Colonic mucosa (tissue), 4 donors: ENCODE measurements at regions not wholly inside any gene's neighbourhood (a gene's known extent, or its start where the extent isn't known, plus 50 kb on each side); places are given as distances from the start of the nearest gene placed in this dataset.

Experiments
- DNase-seq: peaks from one replicate; pipeline ENCODE4 v3.0.0-alpha.2; 2020
- H3K27ac ChIP-seq: fragments of 200-600 bp; one replicate; pipeline ENCODE4 v1.8.0; 2021
- H3K27me3 ChIP-seq: fragments of 200-600 bp; one replicate; pipeline ENCODE4 v1.8.0; 2021
- H3K36me3 ChIP-seq: fragments of 200-600 bp; one replicate; pipeline ENCODE4 v1.8.0; 2021
- H3K4me1 ChIP-seq: fragments of 200-600 bp; one replicate; pipeline ENCODE4 v1.8.0; 2021; ENCODE audit warnings: mild to moderate bottlenecking
- H3K4me3 ChIP-seq: fragments of 200-600 bp; one replicate; pipeline ENCODE4 v1.8.0; 2021
- H3K9ac ChIP-seq, 2 donors: one replicate each; pipeline ENCODE4 v1.7.0; 2013; ENCODE audit warnings: control low read depth in 2 of 2, low read depth in 2 of 2, low read length in 2 of 2
- H3K9me3 ChIP-seq: fragments of 200-600 bp; one replicate; pipeline ENCODE4 v1.8.0; 2021
- CTCF ChIP-seq: fragments of 200-600 bp; IDR thresholded peaks from one replicate; pipeline ENCODE4 v1.8.0; 2022; ENCODE audit warnings: antibody characterized with exemption, mild to moderate bottlenecking
- intact Hi-C: fragments of 100-400 bp; cut with DNase I; formaldehyde crosslinking; loops from one replicate; pipeline ENCODE4 v1.14.1; 2022
- donor health status: healthy.
- donor health status: DM: no; HTN: no; CAD: no.
- donor health status: DM: no; HTN: no; CAD: no.

GRCh38 chr11:128336203-128336602 is 251.2 kb downstream of the ETS1 start:
- Histone ChIP-seq H3K36me3 (no peaks in the 10 kb centered on the region), H3K4me1 (no peaks in the 10 kb centered on the region), H3K27ac (no peak overlapping the region), H3K27me3 (no peaks in the 10 kb centered on the region), H3K9me3 (no peaks in the 10 kb centered on the region), H3K9ac (no peak overlapping the region), H3K4me3 (no peak overlapping the region)
- no peak for DNase-seq
- intact Hi-C loops: no loop called here
- no peak for TF ChIP-seq CTCF

GRCh38 chr11:128335729-128336128 is 251.6 kb downstream of the ETS1 start:
- H3K4me3 ChIP-seq: no peak overlapping the region
- no peaks in the 10 kb centered on the region for H3K4me1 ChIP-seq
- DNase-seq: no peak
- H3K36me3 ChIP-seq: no peaks in the 10 kb centered on the region
- H3K27ac ChIP-seq: no peak overlapping the region
- intact Hi-C loops: no loop called here
- no peaks in the 10 kb centered on the region for H3K9me3 ChIP-seq
- no peak for TF ChIP-seq CTCF
- H3K9ac ChIP-seq: no peak overlapping the region
- H3K27me3 ChIP-seq: no peaks in the 10 kb centered on the region

- Histone ChIP-seq H3K9ac (no peak overlapping the region), H3K27ac (peak overlapping the region; percentile 43)
- no peak for DNase-seq
Measured at GRCh38 chr11:128334311-128335044, 252.9 kb downstream of the ETS1 start.

GRCh38 chr11:128331317-128331716 is 256.0 kb downstream of the ETS1 start:
- no peaks in the 10 kb centered on the region for H3K9me3 ChIP-seq
- H3K9ac ChIP-seq: no peak overlapping the region
- no peaks in the 10 kb centered on the region for H3K4me1 ChIP-seq
- intact Hi-C loops: no loop called here
- TF ChIP-seq CTCF: no peak
- H3K36me3 ChIP-seq: no peaks in the 10 kb centered on the region
- no peak overlapping the region for H3K27ac ChIP-seq
- H3K4me3 ChIP-seq: no peak overlapping the region
- no peaks in the 10 kb centered on the region for H3K27me3 ChIP-seq
- DNase-seq: no peak

More at GRCh38 chr11:128334311-128335044, 252.9 kb downstream of the ETS1 start:
- no peaks in the 10 kb centered on the region for H3K4me1 ChIP-seq
- TF ChIP-seq CTCF: no peak
- no peaks in the 10 kb centered on the region for H3K27me3 ChIP-seq
- intact Hi-C loops: no loop called here
- H3K36me3 ChIP-seq: no peaks in the 10 kb centered on the region
- H3K9me3 ChIP-seq: no peaks in the 10 kb centered on the region
- no peak overlapping the region for H3K4me3 ChIP-seq

GRCh38 chr11:128330203-128330602 is 257.2 kb downstream of the ETS1 start:
- Histone ChIP-seq H3K9ac (no peak overlapping the region), H3K27ac (no peak overlapping the region), H3K27me3 (no peaks in the 10 kb centered on the region), H3K36me3 (no peaks in the 10 kb centered on the region), H3K4me3 (no peak overlapping the region), H3K4me1 (no peaks in the 10 kb centered on the region), H3K9me3 (no peaks in the 10 kb centered on the region)
- intact Hi-C loops: no loop called here
- DNase-seq: no peak
- TF ChIP-seq CTCF: no peak
